GM12874 (cell line): ENCODE measurements at regions not wholly inside any gene's neighbourhood (a gene's known extent, or its start where the extent isn't known, plus 50 kb on each side); places are given as distances from the start of the nearest gene placed in this dataset.

Experiments used
- CTCF ChIP-seq: IDR thresholded peaks from 2 replicates; pipeline ENCODE4 v1.5.1; 2011; ENCODE audit warnings: low read depth, mild to moderate bottlenecking, control low read depth, low read length, moderate library complexity; ENCODE audit not compliant: insufficient read depth

GRCh38 chr14:82070753-82071152, 537.1 kb upstream of the SEL1L start:
- no peak for TF ChIP-seq CTCF

GRCh38 chr14:82073547-82073946, 539.9 kb upstream of the SEL1L start:
- no peak for TF ChIP-seq CTCF

- TF ChIP-seq CTCF = no peak
Observed at GRCh38 chr14:82075566-82075965, 541.9 kb upstream of the SEL1L start.

- TF ChIP-seq CTCF = no peak
Observed at GRCh38 chr14:82079553-82079952, 545.9 kb upstream of the SEL1L start.

- TF ChIP-seq CTCF = no peak
Observed at GRCh38 chr14:82080370-82080769, 546.7 kb upstream of the SEL1L start.

GRCh38 chr14:82084813-82085212, 551.2 kb upstream of the SEL1L start:
- TF ChIP-seq CTCF = no peak

- TF ChIP-seq CTCF = no peak
Observed at GRCh38 chr14:82091097-82091496, 557.4 kb upstream of the SEL1L start.

GRCh38 chr14:82094829-82095345, 561.2 kb upstream of the SEL1L start:
- TF ChIP-seq CTCF = no peak
